GM13977 (cell line): ENCODE measurements at regions not wholly inside any gene's neighbourhood (a gene's known extent, or its start where the extent isn't known, plus 50 kb on each side); places are given as distances from the start of the nearest gene placed in this dataset.

Experiments
- DNase-seq: peaks from one replicate; pipeline ENCODE4 v3.0.0; 2012; ENCODE audit warnings: low spot score
- in situ Hi-C: fragments of 300-500 bp; cut with MboI; formaldehyde crosslinking; loops from one replicate; pipeline ENCODE4 v1.12.0; 2022; ENCODE audit warnings: low sequenced_read_pairs, low pct_unique_long_range_greater_than_20kb, mixed read lengths, inconsistent platforms; ENCODE audit not compliant: unreplicated experiment
- TF ChIP-seq, protein P1 (sequence below): IDR thresholded peaks from 2 replicates; pipeline ENCODE4 v1.5.1; 2012; ENCODE audit warnings: mild to moderate bottlenecking, control low read depth; ENCODE audit not compliant: insufficient read depth; ENCODE audit errors: extremely low read depth, missing control alignments

DNA sequence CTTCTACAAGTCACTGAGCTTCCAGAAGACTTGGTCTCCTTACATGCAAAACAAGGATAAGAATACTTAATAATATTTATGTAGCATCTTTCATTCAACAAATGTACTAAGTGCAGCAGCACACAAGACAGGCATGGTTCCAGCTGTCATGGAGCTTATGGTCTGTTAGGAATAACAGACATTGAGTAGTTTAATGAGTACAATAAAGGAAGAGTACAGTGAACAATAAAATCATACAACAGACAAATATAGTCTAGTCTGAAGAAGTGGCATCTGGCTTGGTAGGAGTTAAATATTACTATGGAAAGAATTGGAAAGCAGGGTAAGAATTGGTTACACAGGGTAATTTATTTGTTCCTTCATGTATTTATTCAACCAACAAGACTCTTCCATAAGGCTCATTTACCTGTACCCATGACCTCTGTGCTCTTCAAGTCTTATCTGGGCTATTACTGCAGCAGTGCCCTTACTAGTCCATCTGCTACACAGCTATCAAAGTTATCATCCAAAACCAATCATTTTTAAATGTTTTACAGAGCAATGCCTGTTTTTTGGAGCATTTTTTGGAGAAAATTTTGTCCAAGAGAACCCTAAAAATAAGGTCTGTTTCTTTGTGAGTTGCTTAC lies 101.1 kb upstream of the RPL34 start:
- in situ Hi-C loops, result no loop called here
- TF ChIP-seq, protein P1, sequence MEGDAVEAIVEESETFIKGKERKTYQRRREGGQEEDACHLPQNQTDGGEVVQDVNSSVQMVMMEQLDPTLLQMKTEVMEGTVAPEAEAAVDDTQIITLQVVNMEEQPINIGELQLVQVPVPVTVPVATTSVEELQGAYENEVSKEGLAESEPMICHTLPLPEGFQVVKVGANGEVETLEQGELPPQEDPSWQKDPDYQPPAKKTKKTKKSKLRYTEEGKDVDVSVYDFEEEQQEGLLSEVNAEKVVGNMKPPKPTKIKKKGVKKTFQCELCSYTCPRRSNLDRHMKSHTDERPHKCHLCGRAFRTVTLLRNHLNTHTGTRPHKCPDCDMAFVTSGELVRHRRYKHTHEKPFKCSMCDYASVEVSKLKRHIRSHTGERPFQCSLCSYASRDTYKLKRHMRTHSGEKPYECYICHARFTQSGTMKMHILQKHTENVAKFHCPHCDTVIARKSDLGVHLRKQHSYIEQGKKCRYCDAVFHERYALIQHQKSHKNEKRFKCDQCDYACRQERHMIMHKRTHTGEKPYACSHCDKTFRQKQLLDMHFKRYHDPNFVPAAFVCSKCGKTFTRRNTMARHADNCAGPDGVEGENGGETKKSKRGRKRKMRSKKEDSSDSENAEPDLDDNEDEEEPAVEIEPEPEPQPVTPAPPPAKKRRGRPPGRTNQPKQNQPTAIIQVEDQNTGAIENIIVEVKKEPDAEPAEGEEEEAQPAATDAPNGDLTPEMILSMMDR, result no peak

DNA sequence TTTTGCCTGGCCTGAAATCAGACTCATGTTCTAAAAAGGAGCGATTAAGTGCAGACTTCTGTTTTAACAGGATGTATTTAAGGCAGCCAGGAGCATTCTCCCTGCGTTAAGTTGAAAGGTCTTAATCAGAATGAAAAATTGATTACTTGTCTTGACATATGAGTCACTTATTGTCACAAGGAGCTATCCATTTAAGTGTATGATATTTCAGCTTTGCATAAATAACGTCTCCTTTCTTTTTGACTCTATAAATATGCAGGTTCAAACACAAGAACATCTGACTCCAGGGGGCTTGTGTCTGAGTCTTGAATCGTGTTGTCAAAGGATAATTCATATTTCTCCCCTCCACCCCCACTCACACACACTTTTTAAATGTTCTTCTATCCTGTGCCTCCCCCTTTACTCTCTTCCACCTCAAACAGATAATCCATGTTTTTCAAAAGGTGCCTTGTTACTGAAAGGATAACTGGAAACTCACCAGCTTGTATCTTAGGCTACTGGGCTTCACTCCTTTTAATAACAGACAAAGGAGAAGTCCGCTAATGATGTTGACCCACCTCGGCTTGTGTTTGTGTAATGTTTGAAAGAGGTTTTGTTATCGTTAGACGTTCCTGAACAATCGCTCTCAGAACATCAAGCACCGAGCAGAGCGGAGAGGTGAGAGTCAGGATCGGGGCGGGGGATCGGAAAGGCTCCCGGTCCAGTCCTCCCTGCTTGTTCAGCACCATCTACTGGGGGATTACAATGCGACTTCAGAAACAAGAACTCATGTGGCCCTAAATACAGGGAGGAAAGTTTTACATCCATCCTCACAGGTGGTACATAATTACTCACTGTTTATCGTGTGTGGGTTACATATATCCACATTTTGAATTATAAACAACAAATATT lies 107.5 kb upstream of the RPL34 start:
- TF ChIP-seq, protein P1, result peak; percentile 23
- DNase-seq, result no peak
- in situ Hi-C loops, result no loop called here

More for the DNA sequence above, 101.1 kb upstream of the RPL34 start:
- no peak for DNase-seq

DNA sequence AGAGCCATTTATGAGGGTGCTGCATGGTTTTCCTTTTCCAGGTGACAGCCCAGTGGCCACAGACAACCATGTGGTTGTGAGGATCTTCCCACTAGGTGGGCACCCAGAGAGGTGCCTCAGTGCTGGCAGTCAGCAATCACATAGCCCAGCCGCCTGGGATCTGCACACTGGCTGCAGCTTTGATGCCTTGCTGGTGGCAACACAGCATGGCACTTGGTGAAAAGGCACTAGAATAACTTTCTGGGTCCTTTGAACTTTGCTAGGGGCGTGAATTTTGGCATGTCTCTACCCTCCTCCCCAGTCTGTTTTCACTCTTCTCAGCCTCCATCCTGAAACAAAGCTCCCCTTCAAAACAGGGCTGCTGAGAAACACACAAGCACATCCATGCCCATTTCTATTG lies 108.8 kb upstream of the RPL34 start:
- DNase-seq, result no peak
- TF ChIP-seq, protein P1, result no peak
- in situ Hi-C loops, result no loop called here

DNA sequence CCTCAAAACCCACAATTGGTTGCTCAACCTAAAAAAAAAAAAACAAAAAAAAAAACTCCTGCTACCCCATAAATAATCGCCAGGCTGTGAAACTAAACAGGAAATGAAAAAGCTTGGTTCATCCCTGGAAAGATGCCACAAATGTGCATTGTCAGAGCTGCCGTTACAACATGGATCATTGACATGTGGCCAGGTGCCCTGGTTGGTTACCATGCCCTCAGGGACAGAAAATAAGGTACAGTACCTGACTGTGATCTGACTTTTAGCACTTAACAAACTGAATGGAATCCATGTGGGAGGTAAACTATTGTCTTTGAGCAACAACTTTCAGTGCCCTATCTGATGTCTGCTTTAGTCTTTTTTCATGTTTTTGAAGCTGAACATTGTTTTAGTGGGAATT lies 118.0 kb upstream of the RPL34 start:
- no peak for DNase-seq
- in situ Hi-C loops, result no loop called here
- TF ChIP-seq, protein P1, result no peak

DNA sequence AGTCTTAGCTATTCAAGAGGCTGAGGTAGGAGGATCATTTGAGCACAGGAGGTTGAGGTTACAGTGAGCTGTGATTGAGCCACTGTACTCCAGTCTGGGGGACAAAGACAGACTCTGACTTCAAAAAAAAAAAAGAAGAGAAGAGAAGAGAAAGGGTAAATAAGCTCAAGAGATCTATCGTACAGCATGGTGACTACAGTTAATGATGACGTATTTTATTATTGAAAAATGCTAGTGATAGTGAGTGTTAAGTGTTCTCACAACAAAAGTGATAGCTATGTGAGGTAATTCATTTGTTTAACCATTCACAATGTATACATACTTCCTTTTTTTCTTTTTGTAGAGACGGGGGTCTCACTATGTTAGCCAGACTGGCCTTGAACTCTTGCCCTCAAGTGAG lies 121.5 kb upstream of the RPL34 start:
- TF ChIP-seq, protein P1, result no peak
- in situ Hi-C loops, result no loop called here
- no peak for DNase-seq

DNA sequence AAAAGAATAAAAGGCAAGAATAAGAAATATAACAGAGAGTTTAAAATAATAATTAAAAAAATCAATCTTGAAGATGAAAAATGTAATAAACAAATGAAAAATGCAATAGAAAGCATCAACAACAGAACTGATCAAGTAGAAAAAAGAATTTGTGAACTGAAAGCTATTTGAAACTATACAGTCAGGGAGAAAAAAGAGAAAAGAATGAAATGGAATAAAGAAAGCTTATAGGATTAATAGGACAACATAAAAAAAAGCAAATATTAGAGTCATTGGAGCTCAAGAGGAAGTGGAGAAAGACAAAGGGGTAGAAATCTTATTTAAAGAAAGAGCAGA lies 126.8 kb upstream of the RPL34 start:
- in situ Hi-C loops, result no loop called here
- DNase-seq, result no peak
- TF ChIP-seq, protein P1, result no peak
